Motor neuron (in vitro differentiated cells): ENCODE measurements at regions not wholly inside any gene's neighbourhood (a gene's known extent, or its start where the extent isn't known, plus 50 kb on each side); places are given as distances from the start of the nearest gene placed in this dataset.

ENCODE experiments used
- ATAC-seq, 8 experiments: fragments of 200-7000 bp; cut with Tn5 transposase; replicated peaks in 6 of 8; 2 replicates each; pipeline ENCODE4 v1.8.0; 2021; ENCODE audit warnings: mild to moderate bottlenecking in 8 of 8, moderate library complexity in 8 of 8
- H3K27ac ChIP-seq, 2 donors: fragments of 250-450 bp; sonication (Bioruptor Pico); 2 replicates each; pipeline ENCODE4 v1.9.0; 2021; ENCODE audit warnings: antibody characterized with exemption in 2 of 2, mild to moderate bottlenecking in 2 of 2, moderate library complexity in 1 of 2
- H3K4me1 ChIP-seq, 2 donors: fragments of 250-450 bp; sonication (Bioruptor Pico); replicated peaks in 1 of 2; 2 replicates each; pipeline ENCODE4 v1.6.1; 2021; ENCODE audit warnings: antibody characterized with exemption in 2 of 2, mild to moderate bottlenecking in 2 of 2, moderate library complexity in 1 of 2
- H3K4me3 ChIP-seq, 5 donors: fragments of 250-450 bp; sonication (Bioruptor Pico); 2 replicates each; pipeline ENCODE4 v1.9.0; 2021; ENCODE audit warnings: antibody characterized with exemption in 5 of 5, mild to moderate bottlenecking in 5 of 5, moderate library complexity in 4 of 5
- WGBS, 10 experiments: fragments of 450-650 bp; shearing (Covaris generic); methylation state at CpG; one replicate each; pipeline ENCODE4 v1.0.0; 2022; 5-methylcytosine and 5-hydroxymethylcytosine counted together
- in situ Hi-C, 9 experiments: fragments of 400-800 bp; cut with MboI; loops; one replicate each; pipeline ENCODE4 v1.15.0; 2021; ENCODE audit warnings: low sequenced_read_pairs in 9 of 9, low pct_unique_long_range_greater_than_20kb in 2 of 9; ENCODE audit not compliant: unreplicated experiment in 9 of 9

DNA sequence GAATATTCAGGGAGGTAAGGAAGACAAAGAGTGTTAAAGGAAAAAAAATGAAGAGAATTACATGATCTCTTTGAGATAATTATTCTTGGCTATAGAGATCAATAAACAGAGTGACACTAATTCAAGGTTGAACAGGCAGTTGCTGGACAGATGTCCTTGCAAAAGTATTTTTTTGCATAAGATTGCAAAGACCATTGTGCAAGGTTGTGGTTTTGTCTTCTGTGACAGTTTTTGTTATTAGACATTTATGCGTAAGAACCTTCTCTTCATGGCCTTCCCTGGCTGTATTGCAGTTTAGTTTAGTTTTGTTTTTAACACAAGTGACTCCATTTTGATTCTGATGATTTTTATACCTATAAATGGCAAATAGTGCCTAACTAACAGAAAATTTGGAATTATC, 682.8 kb upstream of the ARPP21 start:
- no peak overlapping the region for H3K4me3 ChIP-seq
- H3K4me1 ChIP-seq, result peaks cover 0 to 2% of the 10 kb centered on the region in 2 donors
- H3K27ac ChIP-seq, result no peak overlapping the region
- 0 to 100% (median 100%) methylated on average over 1 of the region's 1 CpG; no CpG with 5 or more reads in 1 of the 10 experiments for WGBS, 10 experiments
- in situ Hi-C loops, result no loop called here
- no peak for ATAC-seq

DNA sequence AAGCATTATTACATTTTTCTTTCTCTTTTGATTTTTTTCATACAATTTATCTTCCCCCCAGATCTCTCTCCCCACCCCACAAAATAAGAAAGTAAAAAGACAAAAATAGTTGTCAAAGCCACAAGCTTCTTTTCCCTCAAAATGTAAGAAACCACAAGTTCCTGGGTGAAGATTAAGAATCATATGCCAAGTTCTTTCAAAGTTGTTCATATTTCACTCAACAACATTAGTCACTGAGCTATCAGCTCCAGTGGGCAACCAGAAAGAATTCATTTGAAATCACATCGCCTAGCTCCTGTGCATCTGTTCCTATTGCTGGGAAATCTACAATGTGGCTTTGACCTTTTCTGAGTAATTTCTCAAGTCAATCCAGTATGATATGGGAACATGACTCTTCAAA, 681.6 kb upstream of the ARPP21 start:
- Histone ChIP-seq H3K4me3 (no peak overlapping the region), H3K4me1 (peaks cover 0 to 2% of the 10 kb centered on the region in 2 donors), H3K27ac (no peak overlapping the region)
- in situ Hi-C loops, result no loop called here
- 0 to 100% (median 54%) methylated on average over 1 of the region's 1 CpG; no CpG with 5 or more reads in 2 of the 10 experiments for WGBS, 10 experiments
- no peak for ATAC-seq

DNA sequence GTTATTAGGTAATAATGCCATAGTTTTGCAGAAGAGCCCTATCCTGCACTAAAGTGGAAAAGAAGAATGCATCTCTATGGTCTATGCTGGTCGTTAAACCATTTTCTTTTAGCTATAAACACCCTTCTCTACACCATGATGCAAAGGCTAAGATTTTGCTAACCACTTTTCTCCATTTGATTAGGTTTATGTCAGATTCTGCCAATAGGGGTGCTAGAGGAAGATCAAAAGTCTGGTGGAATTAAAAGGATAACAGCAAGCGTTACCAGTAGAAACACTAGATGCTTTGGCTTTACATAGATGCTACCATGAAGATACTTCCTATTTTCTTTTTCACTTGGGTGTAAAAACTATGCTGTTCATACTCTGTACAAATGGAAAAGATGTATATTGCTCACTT, 669.8 kb upstream of the ARPP21 start:
- WGBS, 10 experiments, result 0 to 100% (median 84%) methylated on average over 1 to 2 of the region's 2 CpGs; no CpG with 5 or more reads in 1 of the 10 experiments

DNA sequence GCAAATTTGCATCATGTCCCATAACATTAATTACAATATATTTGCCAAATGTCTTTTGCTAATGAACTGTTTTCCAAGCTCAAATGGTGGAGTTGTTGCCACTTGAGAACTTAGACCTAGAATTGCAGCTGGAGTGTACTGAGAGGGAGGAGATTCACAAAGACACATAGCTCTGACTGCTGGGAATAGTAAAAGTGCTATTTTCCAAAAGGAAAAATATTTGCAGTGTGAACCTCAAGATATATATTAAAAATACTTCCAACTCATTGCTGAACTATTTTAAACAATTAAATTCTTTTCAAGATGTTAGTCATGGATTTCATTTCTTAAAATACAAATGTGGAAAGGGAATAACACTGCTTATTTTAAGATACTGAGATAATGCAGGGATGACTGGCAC, 666.8 kb upstream of the ARPP21 start:
- no peak overlapping the region for H3K27ac ChIP-seq
- no peak for ATAC-seq
- no peak overlapping the region for H3K4me3 ChIP-seq
- no peaks in the 10 kb centered on the region for H3K4me1 ChIP-seq
- in situ Hi-C loops, result no loop called here

More for the DNA sequence above, 669.8 kb upstream of the ARPP21 start:
- no peak overlapping the region for H3K4me3 ChIP-seq
- ATAC-seq, result no peak
- in situ Hi-C loops, result no loop called here
- no peaks in the 10 kb centered on the region for H3K4me1 ChIP-seq
- no peak overlapping the region for H3K27ac ChIP-seq

DNA sequence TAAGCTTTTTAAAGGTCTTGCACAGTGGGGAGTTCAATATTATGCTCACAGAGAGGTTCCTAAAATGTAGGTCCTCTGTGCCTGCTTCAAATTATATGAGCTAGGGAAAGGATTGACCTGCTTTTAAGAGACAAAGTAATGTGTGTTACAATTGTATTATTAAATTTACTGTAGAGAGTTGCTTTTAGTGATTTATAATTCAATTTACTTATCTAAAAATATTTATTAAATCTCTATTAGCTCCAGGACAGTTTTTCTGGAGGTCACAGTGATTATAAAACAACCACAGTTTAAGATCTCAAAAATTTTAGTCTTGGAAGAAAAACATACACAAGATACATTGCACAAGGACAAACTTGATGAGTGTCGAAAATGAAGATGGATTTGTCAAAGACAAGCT, 665.7 kb upstream of the ARPP21 start:
- H3K4me1 ChIP-seq, result no peaks in the 10 kb centered on the region
- no peak for ATAC-seq
- H3K4me3 ChIP-seq, result no peak overlapping the region
- WGBS, 10 experiments, result 0 to 89% (median 40%) methylated on average over 1 of the region's 1 CpG; no CpG with 5 or more reads in 1 of the 10 experiments
- in situ Hi-C loops, result no loop called here
- no peak overlapping the region for H3K27ac ChIP-seq

DNA sequence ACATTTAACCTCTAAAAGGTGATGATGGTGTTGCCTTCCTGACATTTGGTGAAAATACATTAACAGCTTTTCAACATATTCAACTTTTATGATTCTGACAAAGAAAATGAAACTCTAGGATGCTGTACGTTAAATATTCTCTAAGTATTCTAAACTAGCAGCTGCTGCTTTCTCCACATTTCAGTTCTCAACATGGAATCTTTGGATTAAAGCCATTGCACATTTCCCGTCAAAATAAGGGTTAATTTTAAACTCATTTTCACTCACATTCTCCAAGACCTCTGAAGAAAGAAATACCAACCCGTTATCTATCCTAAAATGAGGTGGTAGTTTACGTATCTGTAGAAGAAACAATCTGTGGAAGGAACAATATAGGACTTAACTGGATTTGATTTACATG, 655.7 kb upstream of the ARPP21 start:
- H3K27ac ChIP-seq, result no peak overlapping the region
- no peak overlapping the region for H3K4me3 ChIP-seq
- WGBS, 10 experiments, result 7 to 100% (median 75%) methylated on average over 2 to 4 of the region's 4 CpGs
- in situ Hi-C loops, result no loop called here
- H3K4me1 ChIP-seq, result no peaks in the 10 kb centered on the region
- no peak for ATAC-seq

DNA sequence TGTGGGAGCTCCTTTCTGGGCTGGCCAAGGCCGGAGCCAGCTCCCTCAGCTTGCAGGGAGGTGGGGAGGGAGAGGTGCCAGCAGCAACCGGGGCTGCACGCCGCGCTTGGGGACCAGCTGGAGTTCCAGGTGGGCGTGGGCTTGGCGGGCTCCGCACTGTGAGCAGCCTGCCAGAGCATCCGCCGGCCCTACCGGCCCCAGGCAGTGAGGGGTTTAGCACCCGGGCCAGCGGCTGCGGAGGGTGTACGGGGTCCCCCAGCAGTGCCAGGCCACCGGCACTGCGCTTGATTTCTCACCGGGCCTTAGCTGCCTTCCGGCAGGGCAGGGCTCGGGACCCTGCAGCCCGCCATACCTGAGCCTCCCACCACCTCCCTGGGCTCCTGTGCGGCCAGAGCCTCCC, 651.0 kb upstream of the ARPP21 start:
- in situ Hi-C loops, result no loop called here
- 17 to 67% (median 60%) methylated on average over 1 to 3 of the region's 22 CpGs; no CpG with 5 or more reads in 7 of the 10 experiments for WGBS, 10 experiments

DNA sequence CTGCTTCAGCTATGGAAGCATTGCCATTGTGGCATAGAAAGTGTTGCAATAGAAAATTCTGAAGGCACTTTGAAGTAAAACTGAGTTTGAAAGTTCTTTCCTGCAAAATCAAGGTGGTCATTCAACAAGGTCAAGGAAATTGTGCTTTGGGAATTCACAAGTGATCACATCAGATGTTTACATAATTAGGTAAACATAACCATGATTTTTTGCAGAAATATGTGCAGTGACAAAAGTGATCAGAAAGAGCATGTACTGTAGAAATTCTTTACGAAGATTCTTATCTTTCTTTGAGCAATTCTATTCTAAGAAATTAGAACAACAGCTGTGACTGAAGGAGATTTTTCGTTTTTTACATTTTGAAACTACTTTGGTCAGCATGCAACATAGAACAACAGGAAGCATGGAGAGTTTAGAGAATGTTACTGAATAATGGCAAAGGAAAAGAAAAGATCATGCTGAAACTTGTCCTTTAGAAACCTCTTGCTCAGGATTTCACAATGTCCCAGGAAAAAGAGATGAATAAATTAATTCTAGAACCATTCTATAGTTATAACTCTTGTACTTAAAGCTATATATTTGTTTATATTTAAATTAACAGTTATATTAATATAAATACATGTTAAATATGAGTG, 643.4 kb upstream of the ARPP21 start:
- Histone ChIP-seq H3K4me1 (no peaks in the 10 kb centered on the region), H3K27ac (no peak overlapping the region), H3K4me3 (no peak overlapping the region)
- in situ Hi-C loops, result no loop called here
- WGBS, 10 experiments, result 5 to 100% (median 52%) methylated on average over 1 to 2 of the region's 2 CpGs; no CpG with 5 or more reads in 2 of the 10 experiments
- ATAC-seq, result no peak

More for the DNA sequence above, 651.0 kb upstream of the ARPP21 start:
- H3K4me3 ChIP-seq, result no peak overlapping the region
- no peak overlapping the region for H3K27ac ChIP-seq
- ATAC-seq, result no peak
- H3K4me1 ChIP-seq, result no peaks in the 10 kb centered on the region

DNA sequence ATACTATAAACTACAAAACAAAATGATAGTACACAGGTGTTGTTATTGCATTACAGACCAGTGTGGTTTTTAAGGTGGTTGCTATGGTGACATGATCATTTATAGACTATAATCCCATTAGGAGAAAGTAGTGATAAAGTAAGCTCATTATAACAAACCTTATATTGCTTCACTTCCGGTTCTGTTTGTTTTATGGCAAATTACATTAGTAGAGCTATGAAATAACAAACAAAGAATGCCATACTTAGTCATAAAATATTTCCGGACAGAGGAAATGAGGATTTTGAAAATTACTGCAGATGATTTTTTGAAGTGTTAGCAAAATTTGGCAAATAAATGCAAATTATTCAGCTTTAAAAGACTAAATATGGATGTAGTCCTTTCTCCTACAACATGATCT, 640.4 kb upstream of the ARPP21 start:
- in situ Hi-C loops, result no loop called here
- 0 to 100% (median 66%) methylated on average over 1 to 2 of the region's 2 CpGs for WGBS, 10 experiments
- Histone ChIP-seq H3K4me1 (no peaks in the 10 kb centered on the region), H3K27ac (no peak overlapping the region), H3K4me3 (no peak overlapping the region)
- no peak for ATAC-seq

DNA sequence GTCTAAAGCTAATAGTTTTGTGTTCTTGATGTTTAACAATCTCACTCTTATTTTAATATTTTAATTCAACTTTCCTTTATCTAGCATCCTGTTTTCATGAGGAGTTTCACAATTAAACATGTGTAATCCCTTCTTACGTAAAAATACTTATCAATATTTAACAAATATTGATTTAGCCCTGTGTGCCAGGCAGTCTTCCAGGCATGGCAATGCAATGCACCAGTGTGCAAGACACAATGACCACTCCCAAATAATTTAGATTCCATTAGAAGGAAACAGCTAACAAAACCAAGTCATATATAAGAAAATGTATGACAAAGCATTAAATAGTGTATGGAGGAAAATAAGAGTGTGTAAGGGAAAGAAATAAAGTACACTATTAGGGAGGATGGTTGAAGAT, 627.1 kb upstream of the ARPP21 start:
- 0 to 93% (median 40%) methylated on average over 1 of the region's 1 CpG; no CpG with 5 or more reads in 2 of the 10 experiments for WGBS, 10 experiments
- H3K27ac ChIP-seq, result no peak overlapping the region

DNA sequence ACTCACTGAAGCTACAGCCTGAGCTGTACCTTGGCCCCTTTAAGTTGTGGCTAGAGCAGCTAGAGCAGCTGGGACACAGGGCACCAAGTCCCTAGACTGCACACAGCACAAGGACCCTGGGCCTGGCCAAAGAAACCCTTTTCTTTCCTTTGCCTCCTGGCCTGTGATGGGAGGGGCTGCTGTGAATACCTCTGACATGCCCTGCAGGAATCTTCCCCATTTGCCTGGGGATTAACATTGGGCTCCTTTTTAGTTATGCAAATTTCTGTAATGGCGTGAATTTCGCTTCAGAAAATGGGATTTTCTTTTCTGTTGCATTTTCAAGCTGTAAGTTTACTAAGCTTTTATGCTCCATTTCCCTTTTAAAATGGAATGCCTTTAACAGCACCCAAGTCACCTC, 611.2 kb upstream of the ARPP21 start:
- WGBS, 10 experiments, result 29 to 92% (median 60%) methylated on average over 1 to 2 of the region's 2 CpGs; no CpG with 5 or more reads in 4 of the 10 experiments
- H3K4me1 ChIP-seq, result no peaks in the 10 kb centered on the region
- no peak overlapping the region for H3K4me3 ChIP-seq
- ATAC-seq, result no peak
- in situ Hi-C loops, result no loop called here
- no peak overlapping the region for H3K27ac ChIP-seq

More for the DNA sequence above, 627.1 kb upstream of the ARPP21 start:
- ATAC-seq, result no peak
- in situ Hi-C loops, result no loop called here
- Histone ChIP-seq H3K4me1 (no peaks in the 10 kb centered on the region), H3K4me3 (no peak overlapping the region)

DNA sequence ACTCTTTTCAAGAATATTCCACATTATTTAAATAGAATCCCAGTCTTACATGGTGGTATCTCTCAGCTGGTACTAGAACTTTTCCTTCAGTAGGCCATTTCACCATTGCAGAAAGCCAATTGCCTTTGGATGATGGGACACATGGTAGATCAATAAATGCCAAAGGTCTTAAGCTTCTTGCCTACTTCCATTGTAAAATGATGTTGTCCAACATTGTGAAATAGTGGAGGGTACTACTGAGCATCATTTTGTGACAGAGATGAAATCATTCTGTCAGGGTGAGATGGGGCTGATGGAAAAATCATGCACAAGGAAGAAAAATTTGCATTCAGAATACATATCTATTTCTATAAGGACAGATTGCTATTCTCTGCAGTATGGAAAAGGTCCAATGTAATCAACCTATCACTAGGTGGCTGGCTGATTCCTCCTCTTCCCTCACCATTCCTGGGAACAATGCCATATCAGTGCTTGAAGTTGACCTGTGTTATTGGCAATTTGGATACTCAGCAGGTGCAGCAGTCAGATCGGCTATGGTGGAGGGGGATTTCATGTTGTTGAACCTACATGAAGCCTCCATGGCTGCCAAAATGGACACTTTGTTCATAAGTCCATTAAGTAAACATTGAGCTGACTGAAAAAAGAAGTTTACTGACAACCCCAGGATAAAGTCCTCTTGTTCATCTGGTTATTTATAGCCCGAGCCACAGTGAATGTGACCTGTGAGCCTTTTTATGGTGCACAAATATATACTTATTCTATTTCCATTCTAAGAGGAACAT, 596.9 kb upstream of the ARPP21 start:
- ATAC-seq, result no peak
- in situ Hi-C loops, result no loop called here

DNA sequence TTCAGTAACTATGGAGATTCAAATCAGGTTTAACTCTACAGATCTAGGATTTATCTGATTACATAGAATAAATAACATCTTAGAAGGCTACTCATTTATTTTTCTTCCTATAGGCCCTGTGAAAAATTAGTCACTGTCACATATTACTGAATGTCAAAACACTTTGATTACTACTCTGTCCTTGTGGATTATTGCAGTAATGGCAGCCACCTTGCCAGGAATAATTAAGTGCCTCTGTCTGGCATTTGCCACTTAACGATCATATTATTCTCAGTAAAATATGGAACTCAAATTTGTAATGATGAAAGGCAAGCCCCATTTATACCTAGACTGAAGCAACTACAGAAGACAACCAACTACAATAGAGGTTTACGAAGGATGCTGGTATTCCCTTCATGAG, 596.3 kb upstream of the ARPP21 start:
- H3K27ac ChIP-seq, result no peak overlapping the region
- no peak overlapping the region for H3K4me3 ChIP-seq
- in situ Hi-C loops, result no loop called here
- 0 to 100% (median 60%) methylated on average over 1 to 2 of the region's 2 CpGs; no CpG with 5 or more reads in 2 of the 10 experiments for WGBS, 10 experiments
- no peak for ATAC-seq
- no peaks in the 10 kb centered on the region for H3K4me1 ChIP-seq

More for the DNA sequence above, 596.9 kb upstream of the ARPP21 start:
- no peaks in the 10 kb centered on the region for H3K4me1 ChIP-seq
- 0 to 100% (median 67%) methylated on average over 1 to 2 of the region's 2 CpGs for WGBS, 10 experiments
- no peak overlapping the region for H3K4me3 ChIP-seq
- H3K27ac ChIP-seq, result no peak overlapping the region

DNA sequence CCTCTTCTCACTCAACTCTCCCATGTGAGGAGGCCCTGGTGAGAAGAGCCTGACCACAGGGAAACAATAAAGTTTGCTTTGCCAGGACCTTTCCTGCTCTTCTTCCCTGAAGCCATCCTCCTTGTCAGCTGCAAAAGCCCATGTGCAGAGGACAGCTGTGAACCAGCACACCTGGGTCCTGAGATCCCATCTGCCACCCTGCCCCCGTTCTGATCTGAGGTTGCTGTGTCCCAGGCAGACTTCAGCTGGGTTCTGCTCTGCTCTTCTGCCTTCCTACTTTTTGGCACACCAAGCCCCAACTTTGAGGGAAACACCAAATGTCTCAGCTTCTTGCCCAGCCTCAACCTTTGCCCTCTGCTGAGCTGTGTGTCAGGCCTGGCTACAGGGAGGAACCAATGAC, 595.1 kb upstream of the ARPP21 start:
- no peak overlapping the region for H3K4me3 ChIP-seq
- no peak for ATAC-seq
- H3K4me1 ChIP-seq, result no peaks in the 10 kb centered on the region
- in situ Hi-C loops, result no loop called here
- H3K27ac ChIP-seq, result no peak overlapping the region
- 100% methylated on average over 1 of the region's 1 CpG; no CpG with 5 or more reads in 9 of the 10 experiments for WGBS, 10 experiments
